ENCODE measurements at regions not wholly inside any gene's neighbourhood (a gene's known extent, or its start where the extent isn't known, plus 50 kb on each side); places are given as distances from the start of the nearest gene placed in this dataset.

DNA sequence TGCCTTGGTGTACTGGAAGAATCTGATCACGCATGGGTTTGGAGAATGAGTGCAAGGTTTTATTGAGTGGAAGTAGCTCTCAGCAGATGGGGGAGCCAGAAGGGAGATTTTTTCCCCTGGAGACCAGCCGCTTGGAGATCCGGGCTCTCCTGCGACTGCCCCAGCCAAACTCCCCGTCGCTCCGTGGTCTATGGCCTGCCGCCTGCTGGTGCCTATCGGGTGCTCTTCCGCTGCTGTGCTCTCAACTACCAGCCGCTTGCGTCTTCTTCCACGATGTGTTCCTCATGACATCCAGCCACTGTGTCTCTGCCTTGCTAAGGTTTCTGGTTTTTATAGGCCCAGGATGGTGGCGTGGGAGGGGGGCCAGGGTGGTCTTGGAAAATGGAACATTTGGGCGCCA, 145.6 kb upstream of the UBASH3B start:
- Histone ChIP-seq H4K20me1 (ENCODE audit: insufficient read depth, low read length) (no peaks in the 10 kb centered on the region), H2BK20ac (ENCODE audit: low read depth, low read length) (no peak overlapping the region), H3K27ac (ENCODE audit: insufficient read depth, low read length) (no peak overlapping the region), H4K5ac (ENCODE audit: low read depth, low read length) (no peak overlapping the region), H3K4me3 (ENCODE audit: insufficient read depth, low read depth, low read length) (no peak overlapping the region), H3K9ac (ENCODE audit: low read depth, low read length) (no peak overlapping the region), H2BK120ac (ENCODE audit: low read depth, low read length) (no peak overlapping the region), H2BK15ac (ENCODE audit: low read depth, low read length) (no peak overlapping the region), H2AK9ac (replicated peaks; ENCODE audit: low read depth, low read length, poor library complexity) (no peak overlapping the region), H3K4me2 (ENCODE audit: low read depth, low read length) (no peak overlapping the region), H3K9me3 (ENCODE audit: control insufficient read depth, insufficient read depth, low read length) (no peaks in the 10 kb centered on the region), H3K18ac (ENCODE audit: low read depth, low read length) (no peak overlapping the region), H3K27me3 (ENCODE audit: control insufficient read depth, insufficient read depth, low read length) (peaks cover 12% of the 10 kb centered on the region; the same call in 1 of the 2 replicates), H3K9me1 (ENCODE audit: insufficient read depth, low read length) (no peaks in the 10 kb centered on the region), H3K4me1 (ENCODE audit: control insufficient read depth, insufficient read depth, low read length) (peaks cover 5% of the 10 kb centered on the region; the same call in 1 of the 2 replicates), H3K14ac (replicated peaks; ENCODE audit: low read depth, low read length) (no peak overlapping the region), H3K36me3 (ENCODE audit: control insufficient read depth, insufficient read depth, low read length) (no peaks in the 10 kb centered on the region), H3K79me1 (ENCODE audit: low read depth in 1 of 2, low read length in 2 of 2) (no peaks in the 10 kb centered on the region), H2AK5ac (ENCODE audit: low read depth, low read length) (no peak overlapping the region), H4K8ac (ENCODE audit: low read depth in 2 of 2, low read length in 2 of 2) (no peak overlapping the region), H3K56ac (ENCODE audit: extremely low read depth, insufficient read depth, low read length) (no peak overlapping the region), H2BK5ac (ENCODE audit: low read depth, low read length, poor library complexity, severe bottlenecking) (no peak overlapping the region), H4K91ac (ENCODE audit: insufficient read depth, low read depth, low read length) (no peak overlapping the region), H3K4ac (ENCODE audit: low read depth, low read length) (no peak overlapping the region), H3K23ac (ENCODE audit: low read depth, low read length) (no peak overlapping the region), H2AFZ (replicated peaks; ENCODE audit: low read length, poor library complexity) (no peak overlapping the region)
- intact Hi-C loops (cut with micrococcal nuclease) (loop anchor here (5.0 to 10.0 kb wide), 4 partner anchors 465 to 1993 kb away; no protein-coding TSS in a partner anchor), in situ Hi-C loops (cut with MboI; ENCODE audit: low sequenced_read_pairs) (loop anchor here (5.0 to 25.0 kb wide), 4 partner anchors 293 to 1198 kb away; no protein-coding TSS in a partner anchor), dilution Hi-C loops (cut with HindIII; ENCODE audit: low sequenced_read_pairs, unreplicated experiment) (no loop called here)
- TF ChIP-seq FOS (IDR thresholded peaks at IDR 0.05; ENCODE audit: low read depth, low read length) (no peak), MAFK (IDR thresholded peaks at IDR 0.05; ENCODE audit: low read depth, low read length) (no peak), NFE2L2 (IDR thresholded peaks at IDR 0.05; ENCODE audit: low read depth, low read length) (no peak), SMC3 (IDR thresholded peaks at IDR 0.05; ENCODE audit: low read depth, low read length) (no peak), MXI1 (IDR thresholded peaks at IDR 0.05; ENCODE audit: borderline replicate concordance, low read depth, low read length) (no peak), POLR2A (IDR thresholded peaks at IDR 0.05; ENCODE audit: low read depth, low read length) (no peak), RCOR1 (IDR thresholded peaks at IDR 0.05; ENCODE audit: insufficient replicate concordance, low read length) (no peak), RAD21 (IDR thresholded peaks at IDR 0.05; ENCODE audit: low read length) (no peak), MAZ (IDR thresholded peaks at IDR 0.05; ENCODE audit: borderline replicate concordance, low read depth, low read length) (no peak), BHLHE40 (IDR thresholded peaks at IDR 0.05; ENCODE audit: low read depth, low read length) (no peak), RFX5 (IDR thresholded peaks at IDR 0.05; ENCODE audit: low read depth, low read length) (no peak), CEBPB (IDR thresholded peaks at IDR 0.05; ENCODE audit: low read depth, low read length) (no peak)
- TF ChIP-seq, protein P1, sequence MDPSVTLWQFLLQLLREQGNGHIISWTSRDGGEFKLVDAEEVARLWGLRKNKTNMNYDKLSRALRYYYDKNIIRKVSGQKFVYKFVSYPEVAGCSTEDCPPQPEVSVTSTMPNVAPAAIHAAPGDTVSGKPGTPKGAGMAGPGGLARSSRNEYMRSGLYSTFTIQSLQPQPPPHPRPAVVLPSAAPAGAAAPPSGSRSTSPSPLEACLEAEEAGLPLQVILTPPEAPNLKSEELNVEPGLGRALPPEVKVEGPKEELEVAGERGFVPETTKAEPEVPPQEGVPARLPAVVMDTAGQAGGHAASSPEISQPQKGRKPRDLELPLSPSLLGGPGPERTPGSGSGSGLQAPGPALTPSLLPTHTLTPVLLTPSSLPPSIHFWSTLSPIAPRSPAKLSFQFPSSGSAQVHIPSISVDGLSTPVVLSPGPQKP (IDR thresholded peaks at IDR 0.05; ENCODE audit: borderline replicate concordance, low read depth, low read length), result no peak
- TF ChIP-seq, protein P2, sequence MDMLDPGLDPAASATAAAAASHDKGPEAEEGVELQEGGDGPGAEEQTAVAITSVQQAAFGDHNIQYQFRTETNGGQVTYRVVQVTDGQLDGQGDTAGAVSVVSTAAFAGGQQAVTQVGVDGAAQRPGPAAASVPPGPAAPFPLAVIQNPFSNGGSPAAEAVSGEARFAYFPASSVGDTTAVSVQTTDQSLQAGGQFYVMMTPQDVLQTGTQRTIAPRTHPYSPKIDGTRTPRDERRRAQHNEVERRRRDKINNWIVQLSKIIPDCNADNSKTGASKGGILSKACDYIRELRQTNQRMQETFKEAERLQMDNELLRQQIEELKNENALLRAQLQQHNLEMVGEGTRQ (IDR thresholded peaks at IDR 0.05; ENCODE audit: low read depth, low read length), result no peak
- TF ChIP-seq, protein P3, sequence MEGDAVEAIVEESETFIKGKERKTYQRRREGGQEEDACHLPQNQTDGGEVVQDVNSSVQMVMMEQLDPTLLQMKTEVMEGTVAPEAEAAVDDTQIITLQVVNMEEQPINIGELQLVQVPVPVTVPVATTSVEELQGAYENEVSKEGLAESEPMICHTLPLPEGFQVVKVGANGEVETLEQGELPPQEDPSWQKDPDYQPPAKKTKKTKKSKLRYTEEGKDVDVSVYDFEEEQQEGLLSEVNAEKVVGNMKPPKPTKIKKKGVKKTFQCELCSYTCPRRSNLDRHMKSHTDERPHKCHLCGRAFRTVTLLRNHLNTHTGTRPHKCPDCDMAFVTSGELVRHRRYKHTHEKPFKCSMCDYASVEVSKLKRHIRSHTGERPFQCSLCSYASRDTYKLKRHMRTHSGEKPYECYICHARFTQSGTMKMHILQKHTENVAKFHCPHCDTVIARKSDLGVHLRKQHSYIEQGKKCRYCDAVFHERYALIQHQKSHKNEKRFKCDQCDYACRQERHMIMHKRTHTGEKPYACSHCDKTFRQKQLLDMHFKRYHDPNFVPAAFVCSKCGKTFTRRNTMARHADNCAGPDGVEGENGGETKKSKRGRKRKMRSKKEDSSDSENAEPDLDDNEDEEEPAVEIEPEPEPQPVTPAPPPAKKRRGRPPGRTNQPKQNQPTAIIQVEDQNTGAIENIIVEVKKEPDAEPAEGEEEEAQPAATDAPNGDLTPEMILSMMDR (conservative IDR thresholded peaks at IDR 0.05; ENCODE audit: low read depth, low read length), result no peak
- DNase-seq (no peak), ATAC-seq (ENCODE audit: low read depth) (no peak)
- POLR2A ChIA-PET (ENCODE audit: unreplicated experiment), result no interaction called here
- 95% methylated on average over 4 of the region's 15 CpGs; no CpG with 5 or more reads in 1 of the 2 experiments for WGBS, 2 experiments (ENCODE audit: extremely low coverage in 2 of 2, insufficient read length in 1 of 2)
- CTCF ChIA-PET, result no interaction called here
- BruUV-seq (replicated peaks), result no TSS peak
